Hindlimb muscle (tissue), 1 donor: ENCODE measurements at regions not wholly inside any gene's neighbourhood (a gene's known extent, or its start where the extent isn't known, plus 50 kb on each side); places are given as distances from the start of the nearest gene placed in this dataset.
"Not testable (repeated sequence)": the region's sequence is repeated elsewhere in the genome, so short reads cannot be mapped to it uniquely, and the experiment has no call there.

Source experiments
- DNase-seq: peaks from one replicate; pipeline ENCODE4 v3.0.0-alpha.2; 2013

- no peak for DNase-seq
Measured at GRCh38 chr5:105350486-105351140, 1788.0 kb upstream of the NUDT12 start.

- DNase-seq = no peak
Measured at GRCh38 chr5:105331558-105331957, 1769.0 kb upstream of the NUDT12 start.

GRCh38 chr5:105330185-105330584 is 1767.6 kb upstream of the NUDT12 start:
- no peak for DNase-seq

- no peak for DNase-seq
Measured at GRCh38 chr5:105304859-105305258, 1742.3 kb upstream of the NUDT12 start.

- no peak for DNase-seq
Measured at GRCh38 chr5:105288946-105289345, 1726.4 kb upstream of the NUDT12 start.

- DNase-seq = no peak
Measured at GRCh38 chr5:105283134-105283533, 1720.5 kb upstream of the NUDT12 start.

- no peak for DNase-seq
Measured at GRCh38 chr5:105274079-105274478, 1711.5 kb upstream of the NUDT12 start.

GRCh38 chr5:105263515-105263914 is 1700.9 kb upstream of the NUDT12 start:
- no peak for DNase-seq

GRCh38 chr5:105259581-105260217 is 1697.1 kb upstream of the NUDT12 start:
- no peak for DNase-seq

- DNase-seq = no peak
Measured at GRCh38 chr5:105238561-105238960, 1676.0 kb upstream of the NUDT12 start.

GRCh38 chr5:105230516-105231157 is 1668.0 kb upstream of the NUDT12 start:
- DNase-seq = no peak

- no peak for DNase-seq
Measured at GRCh38 chr5:105218018-105218417, 1655.4 kb upstream of the NUDT12 start.

GRCh38 chr5:105213078-105213477 is 1650.5 kb upstream of the NUDT12 start:
- no peak for DNase-seq

- DNase-seq = no peak
Measured at GRCh38 chr5:105207066-105207465, 1644.5 kb upstream of the NUDT12 start.

- DNase-seq = no peak
Measured at GRCh38 chr5:105197531-105197930, 1634.9 kb upstream of the NUDT12 start.

- DNase-seq = no peak
Measured at GRCh38 chr5:105195765-105196164, 1633.2 kb upstream of the NUDT12 start.

GRCh38 chr5:105172918-105173317 is 1610.3 kb upstream of the NUDT12 start:
- DNase-seq = no peak

GRCh38 chr5:105168806-105169205 is 1606.2 kb upstream of the NUDT12 start:
- DNase-seq = no peak

- DNase-seq = no peak
Measured at GRCh38 chr5:105167092-105167491, 1604.5 kb upstream of the NUDT12 start.

GRCh38 chr5:105163547-105163946 is 1601.0 kb upstream of the NUDT12 start:
- DNase-seq = no peak

GRCh38 chr5:105162557-105162956 is 1600.0 kb upstream of the NUDT12 start:
- DNase-seq = not testable (repeated sequence)

- DNase-seq = no peak
Measured at GRCh38 chr5:105158526-105158925, 1595.9 kb upstream of the NUDT12 start.

- no peak for DNase-seq
Measured at GRCh38 chr5:105150323-105150722, 1587.7 kb upstream of the NUDT12 start.

GRCh38 chr5:105146867-105147266 is 1584.3 kb upstream of the NUDT12 start:
- DNase-seq = no peak
